Rectal smooth muscle tissue (tissue), 1 donor: ENCODE measurements at regions not wholly inside any gene's neighbourhood (a gene's known extent, or its start where the extent isn't known, plus 50 kb on each side); places are given as distances from the start of the nearest gene placed in this dataset.
A peak's percentile ranks its signal among the peaks of the same experiment; 100 is the strongest.

Experiments used
- H3K27ac ChIP-seq: one replicate; pipeline ENCODE4 v1.7.0; 2013; ENCODE audit warnings: low read depth, low read length, inconsistent platforms
- H3K27me3 ChIP-seq: one replicate; pipeline ENCODE4 v1.7.0; 2013; ENCODE audit warnings: low read length; ENCODE audit not compliant: control insufficient read depth, insufficient read depth
- H3K36me3 ChIP-seq: one replicate; pipeline ENCODE4 v1.7.0; 2013; ENCODE audit warnings: low read length; ENCODE audit not compliant: control insufficient read depth, insufficient read depth
- H3K4me1 ChIP-seq: one replicate; pipeline ENCODE4 v1.7.0; 2013; ENCODE audit warnings: low read length; ENCODE audit not compliant: control insufficient read depth, insufficient read depth
- H3K4me3 ChIP-seq: one replicate; pipeline ENCODE4 v1.7.0; 2013; ENCODE audit warnings: low read length
- H3K9ac ChIP-seq: one replicate; pipeline ENCODE4 v1.7.0; 2013; ENCODE audit warnings: low read length

DNA sequence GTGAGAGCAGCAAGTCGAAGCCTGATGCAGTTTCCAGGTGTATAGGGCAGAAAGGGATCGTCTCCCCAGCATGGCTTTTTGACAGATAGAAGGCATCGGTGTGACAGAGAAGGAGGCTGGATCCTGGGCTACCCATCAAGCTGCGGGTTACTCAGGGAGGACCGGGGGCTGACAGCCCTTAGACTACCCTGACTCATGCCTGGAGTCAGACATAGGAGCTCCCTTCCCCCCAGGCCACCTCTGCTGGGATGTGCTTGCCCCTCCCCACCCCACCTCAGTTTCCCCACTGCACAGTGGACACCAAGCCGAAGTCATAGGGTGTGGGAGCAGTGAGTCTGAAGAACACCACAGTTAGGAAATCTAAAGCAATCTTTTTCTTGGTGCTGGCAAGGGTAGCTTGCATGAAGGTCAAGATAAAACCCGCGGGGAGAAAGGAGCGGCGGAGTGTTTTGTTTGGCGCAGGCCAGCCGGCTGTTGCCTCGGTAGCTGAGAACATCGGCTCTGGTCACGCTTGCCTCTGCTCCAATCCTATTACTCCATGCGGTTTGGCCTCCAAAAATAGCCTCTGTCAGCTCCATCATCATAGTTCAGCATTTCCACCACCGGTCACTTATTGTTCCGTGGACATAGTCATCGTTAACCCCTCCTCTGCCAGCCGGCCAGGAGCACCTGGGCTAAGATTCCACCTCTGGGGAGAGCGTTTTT lies 169.2 kb upstream of the GLI2 start:
- no peak overlapping the region for H3K9ac ChIP-seq
- no peak overlapping the region for H3K4me3 ChIP-seq
- no peaks in the 10 kb centered on the region for H3K4me1 ChIP-seq
- no peaks in the 10 kb centered on the region for H3K27me3 ChIP-seq
- no peaks in the 10 kb centered on the region for H3K36me3 ChIP-seq
- no peak overlapping the region for H3K27ac ChIP-seq

DNA sequence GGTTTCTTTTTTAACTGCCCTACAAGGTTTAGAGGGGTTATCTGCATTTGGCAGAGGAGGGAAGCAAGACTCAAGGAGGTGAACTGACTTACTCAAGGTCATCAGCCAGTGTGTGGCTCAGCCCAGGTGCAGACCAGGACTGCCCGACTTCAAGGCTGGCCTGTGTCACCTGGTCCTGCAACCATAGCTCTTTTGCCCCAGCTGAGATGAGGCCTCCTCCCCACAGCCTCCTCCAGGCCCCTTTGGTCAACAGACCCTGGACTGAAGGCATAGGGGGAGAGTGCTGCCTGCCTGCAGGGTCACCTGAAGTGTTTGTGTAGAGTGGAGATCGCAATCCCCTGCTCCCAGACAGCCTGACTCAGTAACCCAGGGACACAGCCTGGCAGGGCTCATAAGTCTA lies 168.5 kb upstream of the GLI2 start:
- H3K9ac ChIP-seq: no peak overlapping the region
- H3K27me3 ChIP-seq: no peaks in the 10 kb centered on the region
- no peak overlapping the region for H3K27ac ChIP-seq
- no peak overlapping the region for H3K4me3 ChIP-seq
- H3K36me3 ChIP-seq: no peaks in the 10 kb centered on the region
- H3K4me1 ChIP-seq: no peaks in the 10 kb centered on the region

DNA sequence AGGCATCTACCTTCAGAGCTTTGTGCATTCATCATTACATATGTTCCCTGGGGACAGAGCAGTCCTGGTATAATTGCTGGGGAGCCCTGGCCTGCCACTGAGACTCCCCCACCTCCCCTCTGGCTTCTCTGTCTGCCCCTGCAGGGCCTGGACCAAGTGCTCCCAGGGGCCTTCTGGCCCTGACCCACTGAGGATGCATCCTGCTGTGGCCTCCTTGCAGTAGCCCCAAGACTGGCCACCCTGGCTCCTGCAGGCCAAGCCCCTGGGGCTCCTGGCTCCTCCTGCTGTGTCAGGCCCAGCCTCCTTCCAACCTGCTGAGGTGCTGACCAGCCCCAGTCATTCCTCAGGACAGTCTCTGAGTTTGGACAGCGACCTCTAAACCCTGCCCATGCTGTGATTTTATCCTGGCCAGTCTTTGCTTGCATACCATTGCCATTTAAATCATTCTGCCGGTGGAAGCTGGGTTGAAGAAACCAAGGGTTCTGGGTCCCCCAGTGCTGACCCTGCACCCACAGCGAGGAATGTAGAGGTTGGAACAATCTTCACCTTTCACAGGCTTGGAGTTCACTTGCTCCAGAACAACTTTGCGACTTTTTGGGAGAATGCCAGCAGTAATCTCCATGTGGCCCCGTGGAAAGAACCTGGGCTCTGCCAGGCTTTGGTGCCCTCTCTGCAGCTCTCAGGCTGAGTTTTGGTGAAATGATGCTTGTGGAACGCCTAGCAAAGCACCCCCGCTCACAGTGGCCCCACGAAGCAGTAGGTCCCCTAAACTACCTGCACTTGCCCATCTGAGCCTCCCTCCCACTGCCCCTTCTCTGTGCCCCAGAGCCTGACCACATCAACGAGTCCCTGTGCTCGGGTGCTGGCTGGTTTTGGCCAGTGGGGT lies 167.3 kb upstream of the GLI2 start:
- H3K27me3 ChIP-seq: no peaks in the 10 kb centered on the region
- no peak overlapping the region for H3K4me3 ChIP-seq
- H3K27ac ChIP-seq: no peak overlapping the region
- no peaks in the 10 kb centered on the region for H3K36me3 ChIP-seq
- no peaks in the 10 kb centered on the region for H3K4me1 ChIP-seq
- H3K9ac ChIP-seq: no peak overlapping the region

DNA sequence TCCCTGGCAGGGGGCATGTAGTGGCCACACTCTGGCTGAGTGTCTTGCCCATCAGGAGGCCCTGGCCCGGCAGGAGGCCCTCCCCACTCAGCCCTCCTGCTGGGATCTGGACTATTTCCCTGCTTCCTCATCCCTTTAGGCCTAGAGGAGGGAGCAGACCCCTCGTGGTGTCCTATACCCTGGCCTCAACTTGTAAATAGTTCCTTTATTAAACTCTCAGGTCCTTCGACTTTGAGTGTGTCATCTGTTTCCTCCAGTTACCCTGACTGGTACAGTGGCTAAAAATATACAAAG lies 166.7 kb upstream of the GLI2 start:
- Histone ChIP-seq H3K36me3 (no peaks in the 10 kb centered on the region), H3K27ac (no peak overlapping the region), H3K4me3 (no peak overlapping the region), H3K27me3 (no peaks in the 10 kb centered on the region), H3K4me1 (no peaks in the 10 kb centered on the region), H3K9ac (no peak overlapping the region)

DNA sequence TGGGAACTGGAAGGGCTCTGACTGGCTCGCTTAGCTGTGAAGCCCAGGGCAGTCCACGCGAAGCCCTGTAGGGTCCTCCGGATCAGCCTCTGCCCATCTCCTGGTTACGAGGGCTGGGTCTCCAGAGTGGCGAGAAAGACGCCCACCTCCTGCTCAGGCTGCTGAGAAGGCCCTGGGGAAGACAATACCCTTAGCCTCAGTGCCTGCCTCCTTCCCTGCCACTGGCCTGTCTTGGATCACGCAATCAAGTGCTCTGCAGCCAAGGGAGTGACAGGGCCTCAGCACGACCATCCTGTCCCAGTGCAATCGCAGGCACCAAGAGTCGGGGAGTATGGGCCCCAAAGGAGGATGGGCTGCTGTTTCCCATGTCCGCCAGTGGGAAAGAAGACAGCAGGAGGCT lies 165.7 kb upstream of the GLI2 start:
- Histone ChIP-seq H3K27ac (no peak overlapping the region), H3K4me3 (no peak overlapping the region), H3K27me3 (no peaks in the 10 kb centered on the region), H3K36me3 (no peaks in the 10 kb centered on the region), H3K9ac (no peak overlapping the region), H3K4me1 (no peaks in the 10 kb centered on the region)

DNA sequence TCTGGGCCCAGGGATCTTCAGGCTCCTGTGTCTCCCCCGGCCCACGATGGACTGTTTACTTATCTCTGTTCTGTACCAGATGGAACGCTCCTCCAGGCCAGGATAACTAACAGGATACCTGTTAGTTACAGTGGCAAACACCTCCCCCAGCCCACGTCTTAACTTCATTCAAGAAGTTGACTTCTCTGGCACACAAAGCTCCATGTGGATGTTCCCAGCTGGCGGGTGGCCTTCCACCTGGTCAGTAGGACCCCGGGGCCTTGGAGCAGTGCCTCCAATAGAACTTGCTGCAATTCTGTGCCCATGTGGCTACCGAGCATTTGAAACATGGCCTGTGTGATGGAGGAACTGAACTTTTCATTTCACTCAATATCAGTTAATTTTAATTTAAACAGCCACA lies 165.1 kb upstream of the GLI2 start:
- Histone ChIP-seq H3K27ac (no peak overlapping the region), H3K4me1 (no peaks in the 10 kb centered on the region), H3K36me3 (no peaks in the 10 kb centered on the region), H3K9ac (no peak overlapping the region), H3K4me3 (no peak overlapping the region), H3K27me3 (no peaks in the 10 kb centered on the region)

DNA sequence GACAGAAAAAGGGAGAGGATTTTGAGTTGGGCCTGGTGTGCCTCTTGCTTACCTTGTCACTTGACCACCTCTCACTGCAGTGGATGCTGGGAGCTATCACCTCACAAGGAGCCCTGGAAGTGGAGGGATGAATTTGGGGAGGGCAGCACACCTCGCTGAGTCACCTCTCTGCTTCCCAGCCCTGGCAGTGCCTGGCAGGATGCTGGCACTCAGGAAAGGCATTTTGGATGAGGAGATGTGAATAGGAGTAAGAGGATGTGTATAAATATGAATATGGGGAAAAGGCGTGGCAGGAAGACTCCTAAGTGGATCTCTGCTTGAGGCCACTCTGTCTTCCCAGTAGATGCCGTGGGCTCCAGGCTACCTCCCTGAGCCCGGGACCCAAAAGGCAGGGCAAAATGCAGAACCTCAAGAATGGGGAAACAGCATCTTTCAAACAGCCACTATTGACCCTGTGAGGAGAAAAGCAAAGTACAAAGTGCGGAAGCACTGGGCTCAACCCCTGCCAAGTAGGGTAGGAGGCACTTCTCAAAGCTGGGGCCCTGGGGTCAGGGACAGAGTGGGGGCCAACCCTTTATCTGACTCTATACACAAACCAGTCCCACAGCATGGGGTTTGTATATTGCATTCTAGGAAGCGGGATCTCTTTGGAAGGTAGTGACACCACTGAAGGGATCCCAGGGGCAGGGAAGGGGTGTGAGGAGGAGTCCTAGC lies 164.5 kb upstream of the GLI2 start:
- H3K4me3 ChIP-seq: no peak overlapping the region
- H3K27ac ChIP-seq: no peak overlapping the region
- H3K9ac ChIP-seq: no peak overlapping the region
- H3K27me3 ChIP-seq: no peaks in the 10 kb centered on the region
- no peaks in the 10 kb centered on the region for H3K36me3 ChIP-seq
- H3K4me1 ChIP-seq: no peaks in the 10 kb centered on the region

DNA sequence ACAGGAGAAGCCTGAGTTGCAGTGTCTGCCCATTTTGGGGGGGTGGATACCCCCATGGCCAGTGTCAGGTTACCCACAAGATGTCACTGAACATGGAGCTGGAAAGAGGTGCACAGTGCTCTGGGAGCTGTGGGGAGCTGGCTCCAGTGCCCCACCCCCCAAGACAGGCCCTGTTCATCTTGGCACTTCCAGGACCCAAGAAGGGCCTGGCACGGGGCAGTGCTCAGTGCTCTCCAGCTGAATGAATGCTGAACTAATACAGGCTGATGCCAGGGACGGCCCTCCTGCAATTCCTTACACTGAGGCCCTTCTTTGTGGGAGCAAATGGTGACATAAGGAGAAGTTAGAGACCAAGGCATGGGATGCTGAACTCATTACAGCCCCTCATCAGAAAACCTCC lies 163.4 kb upstream of the GLI2 start:
- Histone ChIP-seq H3K4me3 (no peak overlapping the region), H3K36me3 (no peaks in the 10 kb centered on the region), H3K4me1 (no peaks in the 10 kb centered on the region), H3K9ac (no peak overlapping the region), H3K27ac (no peak overlapping the region), H3K27me3 (peaks cover 3% of the 10 kb centered on the region)

DNA sequence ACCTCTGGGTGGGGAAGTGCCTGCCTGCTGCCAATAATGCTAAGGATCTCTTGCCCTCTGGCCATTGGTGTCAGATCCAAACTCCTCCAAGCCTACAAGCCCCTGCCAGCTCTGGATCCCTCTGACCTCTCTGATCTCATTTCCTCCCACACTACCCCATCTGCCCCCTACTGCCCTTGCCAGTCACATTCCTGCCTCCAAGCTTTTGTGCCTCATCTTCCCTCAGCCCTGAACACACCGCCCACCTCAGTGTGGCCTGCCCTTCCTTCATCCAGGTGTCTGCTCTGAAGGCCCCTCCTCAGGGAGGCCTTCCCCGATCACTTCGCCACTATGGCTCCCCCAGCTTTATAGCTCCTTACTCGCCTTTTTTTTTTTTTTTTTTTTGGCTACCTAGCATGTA lies 161.0 kb upstream of the GLI2 start:
- Histone ChIP-seq H3K27me3 (peaks cover 3% of the 10 kb centered on the region), H3K27ac (no peak overlapping the region)

DNA sequence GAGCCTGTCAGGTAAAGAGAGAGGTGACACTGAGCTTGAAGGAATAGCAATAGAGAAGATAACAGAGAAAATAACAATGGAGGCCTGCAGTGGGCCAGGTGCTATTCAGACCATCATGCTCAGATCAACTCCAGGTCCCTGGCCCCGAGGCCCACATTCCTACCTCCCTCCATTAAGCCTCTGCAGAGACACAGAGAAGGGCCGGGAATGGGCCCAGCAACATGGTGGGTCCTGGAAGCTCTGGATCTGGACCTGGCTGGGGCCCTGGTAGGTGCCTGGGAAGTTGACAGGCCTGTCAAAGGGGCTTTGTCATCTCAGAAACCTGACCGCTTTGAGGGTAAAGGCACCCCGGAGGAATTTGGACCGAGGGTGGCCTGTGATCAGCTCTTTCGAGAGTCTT lies 159.7 kb upstream of the GLI2 start:
- Histone ChIP-seq H3K36me3 (no peaks in the 10 kb centered on the region), H3K27me3 (peaks cover 3% of the 10 kb centered on the region), H3K4me1 (no peaks in the 10 kb centered on the region), H3K4me3 (no peak overlapping the region), H3K9ac (no peak overlapping the region), H3K27ac (no peak overlapping the region)

More for the DNA sequence above, 161.0 kb upstream of the GLI2 start:
- Histone ChIP-seq H3K4me1 (no peaks in the 10 kb centered on the region), H3K9ac (no peak overlapping the region), H3K36me3 (no peaks in the 10 kb centered on the region), H3K4me3 (no peak overlapping the region)

DNA sequence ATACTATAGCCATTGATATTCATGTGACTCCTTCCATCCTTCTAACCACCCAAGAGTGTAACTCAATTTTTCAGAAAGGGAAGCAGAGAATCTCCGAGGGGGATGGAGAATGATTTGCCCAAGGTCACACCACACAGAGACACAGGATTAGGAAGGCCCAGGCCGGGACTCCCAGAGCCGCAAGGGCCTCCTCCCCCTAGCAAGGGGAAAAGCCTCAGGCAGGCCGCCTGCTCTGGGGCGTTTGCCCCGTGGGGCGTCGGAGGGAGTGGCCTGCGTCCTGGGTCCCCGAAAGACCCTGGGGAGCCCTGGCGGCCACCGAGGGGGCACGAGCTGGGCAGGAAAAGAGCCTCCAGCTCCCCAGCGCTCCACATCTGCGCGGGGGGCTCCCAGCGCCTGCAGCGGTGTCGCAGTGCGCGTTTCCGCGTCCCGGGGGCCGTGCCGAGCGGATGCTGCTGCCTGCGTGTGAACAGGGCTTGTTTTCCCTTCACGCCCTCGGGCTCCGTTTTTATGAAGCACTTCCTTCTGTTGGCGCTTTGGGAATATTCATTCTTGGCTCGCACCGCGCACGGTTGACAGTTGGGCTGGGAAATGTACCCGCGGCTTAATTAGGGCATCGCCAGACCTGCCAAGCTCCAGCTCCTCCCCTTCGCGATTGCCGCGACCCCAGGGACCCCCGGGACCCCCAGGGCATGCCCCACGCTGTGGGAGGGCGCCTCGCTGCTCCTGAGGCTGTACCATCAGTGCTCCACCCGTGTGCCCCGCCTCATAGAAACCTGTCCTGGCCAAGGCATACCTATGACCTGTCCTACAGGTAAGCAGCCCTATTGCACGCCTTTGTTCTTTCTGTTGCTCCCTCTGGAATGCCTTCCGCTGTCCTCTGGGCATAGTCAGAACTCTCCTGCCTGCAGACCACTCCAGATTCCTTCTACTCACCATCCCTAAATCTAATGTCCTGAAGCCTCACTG lies 158.9 kb upstream of the GLI2 start:
- H3K9ac ChIP-seq: no peak overlapping the region
- no peak overlapping the region for H3K27ac ChIP-seq

More for the DNA sequence above, 158.9 kb upstream of the GLI2 start:
- H3K27me3 ChIP-seq: peaks cover 3% of the 10 kb centered on the region
- no peaks in the 10 kb centered on the region for H3K4me1 ChIP-seq
- H3K36me3 ChIP-seq: no peaks in the 10 kb centered on the region
- H3K4me3 ChIP-seq: peak overlapping the region; percentile 49
